Neural cell (in vitro differentiated cells): ENCODE measurements at regions not wholly inside any gene's neighbourhood (a gene's known extent, or its start where the extent isn't known, plus 50 kb on each side); places are given as distances from the start of the nearest gene placed in this dataset.

Experiments used
- H2AFZ ChIP-seq: fragments of 200-600, 300-800 bp; sonication (generic), shearing (Covaris generic); 2 replicates; pipeline ENCODE4 v1.6.0; 2014; ENCODE audit warnings: low read depth, mild to moderate bottlenecking, antibody characterized with exemption, low read length, moderate library complexity
- H3F3A ChIP-seq: fragments of 200-600 bp; shearing (Covaris generic); 2 replicates; pipeline ENCODE4 v1.6.1; 2016; ENCODE audit warnings: mild to moderate bottlenecking, moderate library complexity, mixed read lengths, antibody characterized with exemption, low read length; ENCODE audit not compliant: insufficient read depth, poor library complexity, severe bottlenecking
- H3K27ac ChIP-seq: fragments of 200-600, 300-800 bp; sonication (generic), shearing (Covaris generic); 2 replicates; pipeline ENCODE4 v1.5.1; 2014; ENCODE audit warnings: mild to moderate bottlenecking, low read length, moderate library complexity
- H3K27me3 ChIP-seq: fragments of 300-800, 200-600 bp; sonication (generic), shearing (Covaris generic); 2 replicates; pipeline ENCODE4 v1.6.0; 2014; ENCODE audit warnings: mild to moderate bottlenecking, low read depth, low read length, moderate library complexity; ENCODE audit not compliant: insufficient read depth
- H3K36me3 ChIP-seq: fragments of 300-800, 200-600 bp; sonication (generic), shearing (Covaris generic); 2 replicates; pipeline ENCODE4 v1.5.1; 2014; ENCODE audit warnings: mild to moderate bottlenecking, antibody characterized with exemption, low read length, moderate library complexity; ENCODE audit not compliant: insufficient read depth
- H3K4me2 ChIP-seq: fragments of 300-800, 200-600 bp; sonication (generic), shearing (Covaris generic); 2 replicates; pipeline ENCODE4 v1.6.0; 2014; ENCODE audit warnings: mild to moderate bottlenecking, low read length
- H3K4me3 ChIP-seq: fragments of 300-800, 200-600 bp; sonication (generic), shearing (Covaris generic); 2 replicates; pipeline ENCODE4 v1.5.1; 2014; ENCODE audit warnings: mild to moderate bottlenecking, low read length, moderate library complexity
- H3K79me2 ChIP-seq: fragments of 200-600 bp; shearing (Covaris generic); replicated peaks from 2 replicates; pipeline ENCODE4 v1.6.0; 2014; ENCODE audit warnings: mild to moderate bottlenecking, low read length, moderate library complexity; ENCODE audit not compliant: insufficient read depth
- H3K9ac ChIP-seq: fragments of 300-800, 200-600 bp; sonication (generic), shearing (Covaris generic); 2 replicates; pipeline ENCODE4 v1.6.1; 2016; ENCODE audit warnings: mild to moderate bottlenecking, low read length, mixed read lengths
- H3K9me2 ChIP-seq: fragments of 200-600 bp; shearing (Covaris generic); 2 replicates; pipeline ENCODE4 v1.6.1; 2016; ENCODE audit warnings: mild to moderate bottlenecking, low read length, mixed read lengths; ENCODE audit not compliant: insufficient read depth
- H3K9me3 ChIP-seq: fragments of 200-600, 300-800 bp; sonication (generic), shearing (Covaris generic); 2 replicates; pipeline ENCODE4 v1.6.1; 2016; ENCODE audit warnings: mild to moderate bottlenecking, mixed run types, low read length, moderate library complexity, mixed read lengths
- H4K20me1 ChIP-seq: fragments of 200-600 bp; shearing (Covaris generic); 2 replicates; pipeline ENCODE4 v1.6.1; 2016; ENCODE audit warnings: mild to moderate bottlenecking, mixed run types; ENCODE audit not compliant: insufficient read depth
- CTCF ChIP-seq: fragments of 450-650 bp; IDR thresholded peaks from 2 replicates; pipeline ENCODE4 v1.5.1; 2014; ENCODE audit warnings: antibody characterized with exemption, mild to moderate bottlenecking, moderate library complexity; ENCODE audit not compliant: poor library complexity, severe bottlenecking
- EP300 ChIP-seq: fragments of 450-650 bp; conservative IDR thresholded peaks from 2 replicates; pipeline ENCODE4 v1.6.1; 2014; ENCODE audit warnings: antibody characterized with exemption, mild to moderate bottlenecking, moderate library complexity; ENCODE audit not compliant: poor library complexity, severe bottlenecking
- EZH2 ChIP-seq: fragments of 200-600, 300-800 bp; shearing (Covaris generic), sonication (generic); IDR thresholded peaks from 2 replicates; pipeline ENCODE4 v1.6.1; 2014; ENCODE audit warnings: antibody characterized with exemption, low read length, borderline replicate concordance, mild to moderate bottlenecking; ENCODE audit not compliant: insufficient read depth, poor library complexity, severe bottlenecking
- MXI1 ChIP-seq: fragments of 450-650 bp; conservative IDR thresholded peaks from 2 replicates; pipeline ENCODE4 v1.6.1; 2014; ENCODE audit warnings: antibody characterized with exemption, mild to moderate bottlenecking; ENCODE audit not compliant: poor library complexity, severe bottlenecking
- POLR2AphosphoS5 ChIP-seq: IDR thresholded peaks from 2 replicates; pipeline ENCODE4 v1.6.1; 2012
- RAD21 ChIP-seq: fragments of 450-650 bp; conservative IDR thresholded peaks from 2 replicates; pipeline ENCODE4 v1.6.1; 2014; ENCODE audit warnings: antibody characterized with exemption, mild to moderate bottlenecking, moderate library complexity
- REST ChIP-seq: IDR thresholded peaks from 2 replicates; pipeline ENCODE4 v1.6.1; 2012; ENCODE audit warnings: borderline replicate concordance
- SMC3 ChIP-seq: fragments of 450-650 bp; conservative IDR thresholded peaks from 2 replicates; pipeline ENCODE4 v1.6.1; 2014; ENCODE audit warnings: antibody characterized with exemption, mild to moderate bottlenecking, moderate library complexity; ENCODE audit not compliant: poor library complexity
- TAF1 ChIP-seq: IDR thresholded peaks from 2 replicates; pipeline ENCODE4 v1.6.1; 2012; ENCODE audit warnings: low read depth

- H3K27ac ChIP-seq: no peak overlapping the region
- no peak overlapping the region for H3K4me2 ChIP-seq
- H2AFZ ChIP-seq: no peak overlapping the region
- H3F3A ChIP-seq: no peaks in the 10 kb centered on the region
- H3K9me3 ChIP-seq: no peaks in the 10 kb centered on the region
- no peak overlapping the region for H3K4me3 ChIP-seq
- H3K36me3 ChIP-seq: no peaks in the 10 kb centered on the region
- no peak overlapping the region for H3K9ac ChIP-seq
- H3K27me3 ChIP-seq: no peaks in the 10 kb centered on the region
- H3K79me2 ChIP-seq: no peaks in the 10 kb centered on the region
- no peaks in the 10 kb centered on the region for H4K20me1 ChIP-seq
- TF ChIP-seq REST (no peak), CTCF (no peak), RAD21 (no peak), POLR2AphosphoS5 (no peak), EP300 (no peak), TAF1 (no peak), SMC3 (no peak), EZH2 (no peak), MXI1 (no peak)
- no peaks in the 10 kb centered on the region for H3K9me2 ChIP-seq
Observed at GRCh38 chr13:68888832-68889231, 1218.8 kb upstream of the ATXN8OS start.

GRCh38 chr13:68872338-68872737 lies 1235.3 kb upstream of the ATXN8OS start:
- H3K27ac ChIP-seq: no peak overlapping the region
- no peaks in the 10 kb centered on the region for H3K9me3 ChIP-seq
- no peak overlapping the region for H3K4me2 ChIP-seq
- TF ChIP-seq CTCF: no peak
- no peak for TF ChIP-seq REST
- TF ChIP-seq MXI1: no peak
- no peak for TF ChIP-seq EZH2
- TF ChIP-seq POLR2AphosphoS5: no peak
- no peak for TF ChIP-seq RAD21
- TF ChIP-seq SMC3: no peak
- H2AFZ ChIP-seq: no peak overlapping the region
- no peak overlapping the region for H3K9ac ChIP-seq
- H3K4me3 ChIP-seq: no peak overlapping the region
- H3F3A ChIP-seq: no peaks in the 10 kb centered on the region
- no peaks in the 10 kb centered on the region for H3K36me3 ChIP-seq
- no peaks in the 10 kb centered on the region for H3K79me2 ChIP-seq
- no peaks in the 10 kb centered on the region for H3K27me3 ChIP-seq
- H4K20me1 ChIP-seq: no peaks in the 10 kb centered on the region
- H3K9me2 ChIP-seq: no peaks in the 10 kb centered on the region
